Activated T-cell treated with anti-CD3 and anti-CD28 coated beads, Interleukin-2, amount 50 U/mL, for 24 hours (primary cell): ENCODE measurements at regions not wholly inside any gene's neighbourhood (a gene's known extent, or its start where the extent isn't known, plus 50 kb on each side); places are given as distances from the start of the nearest gene placed in this dataset.
"Not testable (repeated sequence)": the region's sequence is repeated elsewhere in the genome, so short reads cannot be mapped to it uniquely, and the experiment has no call there.

Source experiments
- DNase-seq: peaks from one replicate; pipeline ENCODE4 v3.0.0-alpha.2; 2020
- H3K27ac Mint-ChIP-seq: 2 replicates; pipeline ENCODE4 v1.8.0; 2020; ENCODE audit warnings: mild to moderate bottlenecking, mixed read lengths
- H3K27me3 Mint-ChIP-seq: 2 replicates; pipeline ENCODE4 v1.8.0; 2020; ENCODE audit warnings: mixed read lengths
- H3K36me3 Mint-ChIP-seq: 2 replicates; pipeline ENCODE4 v1.8.0; 2020; ENCODE audit warnings: low read depth, mixed read lengths
- H3K4me1 Mint-ChIP-seq: 2 replicates; pipeline ENCODE4 v1.8.0; 2020; ENCODE audit warnings: low read depth, mixed read lengths
- H3K4me3 Mint-ChIP-seq: 2 replicates; pipeline ENCODE4 v1.8.0; 2020; ENCODE audit warnings: mild to moderate bottlenecking, moderate library complexity, mixed read lengths
- H3K9me3 Mint-ChIP-seq: 2 replicates; pipeline ENCODE4 v1.8.0; 2020; ENCODE audit warnings: mixed read lengths

- peaks cover 18% of the 10 kb centered on the region for H3K27me3 Mint-ChIP-seq
- DNase-seq: no peak
- no peak overlapping the region for H3K4me3 Mint-ChIP-seq
- H3K27ac Mint-ChIP-seq: no peak overlapping the region
- H3K9me3 Mint-ChIP-seq: no peaks in the 10 kb centered on the region
- peaks cover 17% of the 10 kb centered on the region for H3K4me1 Mint-ChIP-seq
- H3K36me3 Mint-ChIP-seq: no peaks in the 10 kb centered on the region
Observed at GRCh38 chr3:107913701-107914100, 177.1 kb downstream of the CD47 start.

GRCh38 chr3:107911337-107912000 is 179.4 kb downstream of the CD47 start:
- Mint-ChIP-seq H3K36me3 (no peaks in the 10 kb centered on the region), H3K4me3 (no peak overlapping the region), H3K27ac (no peak overlapping the region), H3K4me1 (peaks cover 23% of the 10 kb centered on the region), H3K27me3 (peaks cover 4% of the 10 kb centered on the region), H3K9me3 (no peaks in the 10 kb centered on the region)
- no peak for DNase-seq

GRCh38 chr3:107910713-107911259 is 180.0 kb downstream of the CD47 start:
- Mint-ChIP-seq H3K4me1 (peaks cover 23% of the 10 kb centered on the region), H3K4me3 (no peak overlapping the region)

GRCh38 chr3:107909583-107909982 is 181.2 kb downstream of the CD47 start:
- H3K9me3 Mint-ChIP-seq: not testable (repeated sequence)

More at GRCh38 chr3:107910713-107911259, 180.0 kb downstream of the CD47 start:
- Mint-ChIP-seq H3K36me3 (no peaks in the 10 kb centered on the region), H3K27ac (no peak overlapping the region), H3K27me3 (peaks cover 2% of the 10 kb centered on the region), H3K9me3 (no peaks in the 10 kb centered on the region)
- peak; percentile 47 for DNase-seq

GRCh38 chr3:107907996-107908395 is 182.8 kb downstream of the CD47 start:
- peaks cover 23% of the 10 kb centered on the region for H3K4me1 Mint-ChIP-seq
- no peak overlapping the region for H3K4me3 Mint-ChIP-seq
- no peaks in the 10 kb centered on the region for H3K9me3 Mint-ChIP-seq
- DNase-seq: no peak
- H3K36me3 Mint-ChIP-seq: no peaks in the 10 kb centered on the region
- peaks cover 6% of the 10 kb centered on the region for H3K27me3 Mint-ChIP-seq
- H3K27ac Mint-ChIP-seq: no peak overlapping the region

More at GRCh38 chr3:107909583-107909982, 181.2 kb downstream of the CD47 start:
- DNase-seq, H3K36me3 Mint-ChIP-seq, H3K27me3 Mint-ChIP-seq, H3K4me3 Mint-ChIP-seq, H3K27ac Mint-ChIP-seq: not testable (repeated sequence)
- H3K4me1 Mint-ChIP-seq: peaks cover 23% of the 10 kb centered on the region

- no peaks in the 10 kb centered on the region for H3K36me3 Mint-ChIP-seq
- peaks cover 9% of the 10 kb centered on the region for H3K27me3 Mint-ChIP-seq
- H3K9me3 Mint-ChIP-seq: no peaks in the 10 kb centered on the region
Observed at GRCh38 chr3:107904536-107905066, 186.2 kb downstream of the CD47 start.

GRCh38 chr3:107899990-107900651 is 190.7 kb downstream of the CD47 start:
- no peak for DNase-seq

More at GRCh38 chr3:107904536-107905066, 186.2 kb downstream of the CD47 start:
- Mint-ChIP-seq H3K27ac (no peak overlapping the region), H3K4me3 (no peak overlapping the region), H3K4me1 (peaks cover 6% of the 10 kb centered on the region)
- no peak for DNase-seq

GRCh38 chr3:107897471-107898061 is 193.3 kb downstream of the CD47 start:
- Mint-ChIP-seq H3K4me1 (peaks cover 5% of the 10 kb centered on the region), H3K9me3 (no peaks in the 10 kb centered on the region), H3K27me3 (peaks cover 49% of the 10 kb centered on the region), H3K4me3 (no peak overlapping the region), H3K27ac (no peak overlapping the region), H3K36me3 (no peaks in the 10 kb centered on the region)
- no peak for DNase-seq

More at GRCh38 chr3:107899990-107900651, 190.7 kb downstream of the CD47 start:
- Mint-ChIP-seq H3K4me1 (peaks cover 3% of the 10 kb centered on the region), H3K9me3 (no peaks in the 10 kb centered on the region), H3K27ac (no peak overlapping the region), H3K27me3 (peaks cover 36% of the 10 kb centered on the region), H3K36me3 (no peaks in the 10 kb centered on the region), H3K4me3 (no peak overlapping the region)

GRCh38 chr3:107894998-107895397 is 195.8 kb downstream of the CD47 start:
- Mint-ChIP-seq H3K36me3 (no peaks in the 10 kb centered on the region), H3K4me1 (peaks cover 5% of the 10 kb centered on the region), H3K4me3 (no peak overlapping the region), H3K9me3 (no peaks in the 10 kb centered on the region), H3K27ac (no peak overlapping the region), H3K27me3 (peaks cover 52% of the 10 kb centered on the region)
- no peak for DNase-seq

- DNase-seq: no peak
- Mint-ChIP-seq H3K27ac (no peak overlapping the region), H3K36me3 (no peaks in the 10 kb centered on the region), H3K4me1 (peaks cover 5% of the 10 kb centered on the region), H3K4me3 (no peak overlapping the region), H3K27me3 (peaks cover 52% of the 10 kb centered on the region), H3K9me3 (peaks cover 3% of the 10 kb centered on the region)
Observed at GRCh38 chr3:107892955-107893624, 197.7 kb downstream of the CD47 start.

- no peak for DNase-seq
- Mint-ChIP-seq H3K4me1 (peaks cover 9% of the 10 kb centered on the region), H3K4me3 (no peak overlapping the region), H3K27ac (no peak overlapping the region), H3K9me3 (peaks cover 3% of the 10 kb centered on the region), H3K36me3 (no peaks in the 10 kb centered on the region), H3K27me3 (peaks cover 3% of the 10 kb centered on the region)
Observed at GRCh38 chr3:107884719-107885460, 205.9 kb downstream of the CD47 start.

GRCh38 chr3:107884028-107884427 is 206.8 kb downstream of the CD47 start:
- no peak overlapping the region for H3K27ac Mint-ChIP-seq
- peaks cover under 1% of the 10 kb centered on the region for H3K9me3 Mint-ChIP-seq
- peaks cover under 1% of the 10 kb centered on the region for H3K27me3 Mint-ChIP-seq
- no peaks in the 10 kb centered on the region for H3K36me3 Mint-ChIP-seq
- no peak overlapping the region for H3K4me3 Mint-ChIP-seq
- DNase-seq: no peak
- peaks cover 9% of the 10 kb centered on the region for H3K4me1 Mint-ChIP-seq

- Mint-ChIP-seq H3K9me3 (no peaks in the 10 kb centered on the region), H3K4me1 (peaks cover 9% of the 10 kb centered on the region), H3K27ac (no peak overlapping the region), H3K36me3 (no peaks in the 10 kb centered on the region), H3K4me3 (no peak overlapping the region), H3K27me3 (no peaks in the 10 kb centered on the region)
- no peak for DNase-seq
Observed at GRCh38 chr3:107882881-107883280, 207.9 kb downstream of the CD47 start.

GRCh38 chr3:107882261-107882660 is 208.6 kb downstream of the CD47 start:
- H3K9me3 Mint-ChIP-seq: no peaks in the 10 kb centered on the region
- H3K27ac Mint-ChIP-seq: no peak overlapping the region
- no peaks in the 10 kb centered on the region for H3K36me3 Mint-ChIP-seq
- no peak for DNase-seq
- H3K4me1 Mint-ChIP-seq: peaks cover 9% of the 10 kb centered on the region
- no peaks in the 10 kb centered on the region for H3K27me3 Mint-ChIP-seq
- no peak overlapping the region for H3K4me3 Mint-ChIP-seq
